Hepatocyte (in vitro differentiated cells): ENCODE measurements at regions not wholly inside any gene's neighbourhood (a gene's known extent, or its start where the extent isn't known, plus 50 kb on each side); places are given as distances from the start of the nearest gene placed in this dataset.

Experiments used
- DNase-seq: peaks from one replicate; pipeline ENCODE4 v3.0.0-alpha.2; 2016; ENCODE audit warnings: low spot score
- H2AFZ ChIP-seq: fragments of 200-600 bp; sonication (generic); 2 replicates; pipeline ENCODE4 v1.6.0; 2016; ENCODE audit warnings: antibody characterized with exemption, mild to moderate bottlenecking
- H3K27ac ChIP-seq: fragments of 200-600 bp; sonication (generic); 2 replicates; pipeline ENCODE4 v1.5.1; 2016; ENCODE audit warnings: mild to moderate bottlenecking
- H3K27me3 ChIP-seq: fragments of 200-600 bp; sonication (generic); 2 replicates; pipeline ENCODE4 v1.6.1; 2016
- H3K36me3 ChIP-seq: fragments of 200-600 bp; sonication (generic); replicated peaks from 2 replicates; pipeline ENCODE4 v1.5.1; 2016; ENCODE audit warnings: low read depth; ENCODE audit not compliant: insufficient read depth
- H3K4me1 ChIP-seq: fragments of 200-600 bp; sonication (generic); 2 replicates; pipeline ENCODE4 v1.5.1; 2016; ENCODE audit warnings: mild to moderate bottlenecking, moderate library complexity; ENCODE audit not compliant: insufficient read depth
- H3K4me2 ChIP-seq: fragments of 200-600 bp; sonication (generic); 2 replicates; pipeline ENCODE4 v1.6.0; 2016
- H3K4me3 ChIP-seq: fragments of 200-600 bp; sonication (generic); 2 replicates; pipeline ENCODE4 v1.5.1; 2016; ENCODE audit warnings: mild to moderate bottlenecking
- H3K79me2 ChIP-seq: fragments of 200-600 bp; sonication (generic); 2 replicates; pipeline ENCODE4 v1.6.0; 2017; ENCODE audit warnings: mild to moderate bottlenecking
- H3K9me2 ChIP-seq: fragments of 200-600 bp; sonication (generic); replicated peaks from 2 replicates; pipeline ENCODE4 v1.6.0; 2017; ENCODE audit warnings: mild to moderate bottlenecking; ENCODE audit not compliant: insufficient read depth
- H3K9me3 ChIP-seq: fragments of 200-600 bp; sonication (generic); 2 replicates; pipeline ENCODE4 v1.5.1; 2016; ENCODE audit warnings: low read depth, mild to moderate bottlenecking
- H4K20me1 ChIP-seq: fragments of 200-600 bp; sonication (generic); 2 replicates; pipeline ENCODE4 v1.6.0; 2016; ENCODE audit warnings: mild to moderate bottlenecking; ENCODE audit not compliant: insufficient read depth, poor library complexity, severe bottlenecking
- EZH2 ChIP-seq: fragments of 200-600 bp; sonication (generic); IDR thresholded peaks from 2 replicates; pipeline ENCODE4 v1.6.1; 2016; ENCODE audit warnings: antibody characterized with exemption, mild to moderate bottlenecking, borderline replicate concordance
- EZH2phosphoT487 ChIP-seq: fragments of 200-600 bp; sonication (generic); IDR thresholded peaks from one replicate; pipeline ENCODE4 v1.6.1; 2018; ENCODE audit warnings: antibody characterized with exemption, mild to moderate bottlenecking, low read depth, moderate library complexity; ENCODE audit not compliant: unreplicated experiment, severe bottlenecking
- WGBS: methylation state at CpG from one replicate; pipeline ENCODE4 v1.1.6; 2016; ENCODE audit warnings: low lambda C conversion rate; ENCODE audit errors: missing lambda C conversion rate; 5-methylcytosine and 5-hydroxymethylcytosine counted together
- TF ChIP-seq, protein P1 (sequence below): fragments of 200-600 bp; sonication (generic); IDR thresholded peaks from 2 replicates; pipeline ENCODE4 v1.5.1; 2016; ENCODE audit warnings: antibody characterized with exemption, mild to moderate bottlenecking; ENCODE audit not compliant: poor library complexity

DNA sequence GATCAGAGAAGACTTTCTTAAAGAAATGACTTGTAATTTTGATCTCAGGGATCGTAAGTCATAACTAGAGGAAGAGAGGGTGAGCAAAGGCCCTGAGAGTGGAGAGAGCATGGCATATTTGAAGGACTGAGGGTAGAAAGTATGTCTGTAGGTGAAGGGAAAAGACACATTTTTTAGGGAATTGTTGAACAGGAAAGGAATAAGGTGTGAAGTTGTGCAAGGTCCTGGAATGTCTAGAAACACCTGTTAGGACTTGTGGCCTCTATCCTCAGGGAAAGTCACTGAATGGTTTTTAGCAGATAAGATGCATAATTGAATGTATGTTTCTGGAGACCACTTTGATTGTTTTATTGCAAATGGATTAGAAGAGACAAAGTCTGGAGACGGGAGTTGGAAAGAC lies 62.5 kb upstream of the ACTR3 start:
- TF ChIP-seq, protein P1, sequence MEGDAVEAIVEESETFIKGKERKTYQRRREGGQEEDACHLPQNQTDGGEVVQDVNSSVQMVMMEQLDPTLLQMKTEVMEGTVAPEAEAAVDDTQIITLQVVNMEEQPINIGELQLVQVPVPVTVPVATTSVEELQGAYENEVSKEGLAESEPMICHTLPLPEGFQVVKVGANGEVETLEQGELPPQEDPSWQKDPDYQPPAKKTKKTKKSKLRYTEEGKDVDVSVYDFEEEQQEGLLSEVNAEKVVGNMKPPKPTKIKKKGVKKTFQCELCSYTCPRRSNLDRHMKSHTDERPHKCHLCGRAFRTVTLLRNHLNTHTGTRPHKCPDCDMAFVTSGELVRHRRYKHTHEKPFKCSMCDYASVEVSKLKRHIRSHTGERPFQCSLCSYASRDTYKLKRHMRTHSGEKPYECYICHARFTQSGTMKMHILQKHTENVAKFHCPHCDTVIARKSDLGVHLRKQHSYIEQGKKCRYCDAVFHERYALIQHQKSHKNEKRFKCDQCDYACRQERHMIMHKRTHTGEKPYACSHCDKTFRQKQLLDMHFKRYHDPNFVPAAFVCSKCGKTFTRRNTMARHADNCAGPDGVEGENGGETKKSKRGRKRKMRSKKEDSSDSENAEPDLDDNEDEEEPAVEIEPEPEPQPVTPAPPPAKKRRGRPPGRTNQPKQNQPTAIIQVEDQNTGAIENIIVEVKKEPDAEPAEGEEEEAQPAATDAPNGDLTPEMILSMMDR = no peak
- TF ChIP-seq EZH2 (no peak), EZH2phosphoT487 (no peak)
- DNase-seq = no peak
- H3K4me1 ChIP-seq = no peaks in the 10 kb centered on the region
- no peaks in the 10 kb centered on the region for H3K9me3 ChIP-seq
- H3K9me2 ChIP-seq = no peaks in the 10 kb centered on the region
- no peaks in the 10 kb centered on the region for H4K20me1 ChIP-seq
- H3K79me2 ChIP-seq = no peaks in the 10 kb centered on the region
- no peaks in the 10 kb centered on the region for H3K27me3 ChIP-seq
- no peak overlapping the region for H3K4me3 ChIP-seq
- H3K36me3 ChIP-seq = no peaks in the 10 kb centered on the region
- no peak overlapping the region for H3K4me2 ChIP-seq
- WGBS = 90% methylated on average over 2 of the region's 2 CpGs
- H2AFZ ChIP-seq = no peak overlapping the region
- no peak overlapping the region for H3K27ac ChIP-seq

DNA sequence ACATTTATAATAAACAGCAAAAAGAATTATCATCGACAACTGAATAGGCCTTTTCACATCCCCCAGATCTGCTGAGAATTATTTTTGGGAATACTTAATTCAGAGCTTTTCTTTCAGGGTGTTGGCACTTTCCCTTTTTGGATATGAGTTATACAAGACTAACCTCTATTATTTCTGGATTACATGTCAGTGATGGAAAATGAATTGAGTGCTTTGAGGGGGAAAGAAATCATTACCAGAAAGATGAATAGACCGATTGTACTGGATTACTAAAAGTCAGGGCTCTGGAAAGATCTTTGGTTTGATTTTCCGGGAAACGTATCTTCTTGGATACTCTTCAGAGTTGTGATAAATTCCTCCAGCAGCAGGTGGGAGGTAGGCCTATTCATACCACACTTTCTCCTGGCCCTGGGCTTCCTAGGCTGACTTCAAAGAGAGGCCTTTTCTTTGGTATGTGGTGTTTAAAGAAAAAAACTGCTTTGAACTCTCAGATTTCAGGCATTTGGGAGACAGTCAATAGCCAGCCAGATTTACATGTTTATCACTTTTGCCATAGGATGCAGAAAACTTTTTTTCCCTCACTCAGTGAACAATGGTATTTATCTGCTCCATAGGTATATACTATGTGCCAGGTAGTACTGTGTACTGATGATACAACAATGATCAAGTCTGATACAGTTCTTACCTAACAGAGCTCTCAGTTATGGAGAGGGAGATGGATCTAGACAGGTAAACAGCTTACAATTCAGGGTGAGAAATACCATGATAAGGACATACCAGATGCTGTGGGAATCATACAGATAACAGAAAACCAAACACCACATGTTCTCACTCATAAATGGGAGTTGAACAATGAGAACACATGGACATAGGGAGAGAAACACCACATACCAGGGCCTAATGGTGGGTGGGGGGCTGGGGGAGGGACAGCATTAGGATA lies 63.3 kb upstream of the ACTR3 start:
- H3K9me2 ChIP-seq = no peaks in the 10 kb centered on the region
- no peak overlapping the region for H2AFZ ChIP-seq
- no peak overlapping the region for H3K4me3 ChIP-seq
- no peaks in the 10 kb centered on the region for H4K20me1 ChIP-seq
- H3K4me1 ChIP-seq = no peaks in the 10 kb centered on the region
- no peaks in the 10 kb centered on the region for H3K9me3 ChIP-seq
- H3K79me2 ChIP-seq = no peaks in the 10 kb centered on the region
- no peak overlapping the region for H3K4me2 ChIP-seq
- H3K36me3 ChIP-seq = no peaks in the 10 kb centered on the region
- TF ChIP-seq, protein P1 = no peak
- no peak for TF ChIP-seq EZH2phosphoT487
- no peak for TF ChIP-seq EZH2
- 46% methylated on average over 4 of the region's 4 CpGs for WGBS
- no peak overlapping the region for H3K27ac ChIP-seq
- DNase-seq = no peak
- H3K27me3 ChIP-seq = no peaks in the 10 kb centered on the region

DNA sequence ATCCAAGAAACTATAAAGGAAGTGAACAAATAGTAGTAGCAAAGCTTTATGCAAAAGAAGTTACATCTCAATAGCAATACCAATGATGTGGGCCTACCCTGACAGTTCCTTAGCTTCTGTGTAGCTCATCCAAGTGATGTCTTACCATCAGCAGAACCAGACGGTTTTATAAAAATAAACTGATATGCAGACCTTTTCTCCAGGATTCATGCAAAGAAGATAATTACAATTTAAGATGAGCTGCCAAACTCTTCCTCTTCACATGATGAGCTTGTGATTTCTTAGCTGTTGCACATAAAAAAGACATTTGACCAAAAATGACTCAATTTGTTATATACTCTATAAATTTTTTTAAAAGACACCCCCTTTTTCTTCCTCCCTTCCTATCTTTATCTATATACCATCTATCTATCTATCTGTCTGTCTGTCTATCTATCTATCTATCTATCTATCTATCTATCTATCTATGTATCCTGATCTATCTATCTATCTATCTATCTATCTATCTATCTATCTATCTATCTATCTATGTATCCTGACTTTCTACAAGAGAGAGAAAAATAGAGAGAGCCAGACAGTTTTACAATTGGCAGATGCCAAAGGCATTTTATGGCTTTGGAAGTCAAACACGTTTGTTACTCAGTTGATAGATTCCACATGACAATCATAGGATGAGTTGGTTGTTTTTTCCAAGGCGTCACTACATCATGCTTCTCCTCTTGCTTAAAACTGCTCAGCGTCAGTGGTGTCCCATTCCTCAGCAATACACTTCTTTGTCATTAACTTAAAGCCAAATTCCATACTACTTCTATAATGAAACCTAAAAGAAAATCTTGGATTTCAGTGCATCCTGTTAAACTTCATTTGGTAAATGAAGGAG lies 65.9 kb upstream of the ACTR3 start:
- 68% methylated on average over 4 of the region's 4 CpGs for WGBS
- no peak overlapping the region for H2AFZ ChIP-seq

More for the DNA sequence above, 65.9 kb upstream of the ACTR3 start:
- Histone ChIP-seq H3K4me1 (peaks cover 4% of the 10 kb centered on the region), H3K27ac (no peak overlapping the region), H3K79me2 (no peaks in the 10 kb centered on the region), H3K27me3 (no peaks in the 10 kb centered on the region), H3K9me2 (no peaks in the 10 kb centered on the region), H3K9me3 (no peaks in the 10 kb centered on the region), H3K4me2 (no peak overlapping the region), H4K20me1 (no peaks in the 10 kb centered on the region), H3K36me3 (no peaks in the 10 kb centered on the region), H3K4me3 (no peak overlapping the region)
- TF ChIP-seq, protein P1 = no peak
- TF ChIP-seq EZH2phosphoT487 (no peak), EZH2 (no peak)
- DNase-seq = no peak
